GM12874 (cell line): ENCODE measurements at regions not wholly inside any gene's neighbourhood (a gene's known extent, or its start where the extent isn't known, plus 50 kb on each side); places are given as distances from the start of the nearest gene placed in this dataset.

Experiments
- CTCF ChIP-seq: IDR thresholded peaks from 2 replicates; pipeline ENCODE4 v1.5.1; 2011; ENCODE audit warnings: low read depth, mild to moderate bottlenecking, control low read depth, low read length, moderate library complexity; ENCODE audit not compliant: insufficient read depth

GRCh38 chr4:173909294-173909693, 374.2 kb downstream of the FBXO8 start:
- TF ChIP-seq CTCF = no peak

- no peak for TF ChIP-seq CTCF
Observed at GRCh38 chr4:173899813-173900212, 369.8 kb upstream of the HAND2 start.

GRCh38 chr4:173891072-173891471, 361.0 kb upstream of the HAND2 start:
- no peak for TF ChIP-seq CTCF

GRCh38 chr4:173883821-173884220, 353.8 kb upstream of the HAND2 start:
- TF ChIP-seq CTCF = no peak

- TF ChIP-seq CTCF = no peak
Observed at GRCh38 chr4:173880897-173881296, 350.9 kb upstream of the HAND2 start.

- TF ChIP-seq CTCF = no peak
Observed at GRCh38 chr4:173879509-173879908, 349.5 kb upstream of the HAND2 start.

- TF ChIP-seq CTCF = no peak
Observed at GRCh38 chr4:173878701-173879100, 348.7 kb upstream of the HAND2 start.

- TF ChIP-seq CTCF = no peak
Observed at GRCh38 chr4:173871643-173872042, 341.6 kb upstream of the HAND2 start.
